ENCODE measurements at regions not wholly inside any gene's neighbourhood (a gene's known extent, or its start where the extent isn't known, plus 50 kb on each side); places are given as distances from the start of the nearest gene placed in this dataset.

DNA sequence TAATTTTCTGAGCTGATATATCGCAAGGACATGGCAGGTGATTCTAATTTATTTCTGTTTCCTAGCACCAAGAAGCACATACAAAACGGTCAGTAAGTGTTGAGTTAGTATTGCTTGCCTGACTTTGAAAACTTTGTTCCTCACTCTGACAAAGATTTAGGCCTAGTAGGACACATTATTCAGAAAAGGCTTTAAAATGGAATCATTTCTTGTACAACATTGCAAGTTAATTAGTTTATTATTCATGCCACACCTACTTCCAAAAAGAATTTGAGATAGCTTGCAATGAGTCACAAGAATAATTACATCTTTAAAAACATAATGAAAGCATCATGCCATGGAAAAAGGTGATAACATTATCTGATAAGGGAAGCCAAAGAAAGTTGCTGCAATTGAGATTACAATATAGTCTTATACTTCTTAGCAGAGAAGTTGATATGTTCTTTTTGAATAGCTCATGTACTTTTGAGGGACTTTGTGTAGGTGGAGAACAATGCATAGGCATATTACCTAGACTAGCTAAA is 474.2 kb downstream of the KLF5 start:
- Histone ChIP-seq H3K36me3 (no peaks in the 10 kb centered on the region), H3K27ac (peak overlapping the region; percentile 16 to 53), H3K27me3 (no peaks in the 10 kb centered on the region), H3K4me3 (no peak overlapping the region), H3K4me1 (peaks cover 0 to 4% of the 10 kb centered on the region in 2 donors), H3K9me3 (no peaks in the 10 kb centered on the region)
- no peak for DNase-seq (ENCODE audit: low spot score)
- TF ChIP-seq, protein P1, sequence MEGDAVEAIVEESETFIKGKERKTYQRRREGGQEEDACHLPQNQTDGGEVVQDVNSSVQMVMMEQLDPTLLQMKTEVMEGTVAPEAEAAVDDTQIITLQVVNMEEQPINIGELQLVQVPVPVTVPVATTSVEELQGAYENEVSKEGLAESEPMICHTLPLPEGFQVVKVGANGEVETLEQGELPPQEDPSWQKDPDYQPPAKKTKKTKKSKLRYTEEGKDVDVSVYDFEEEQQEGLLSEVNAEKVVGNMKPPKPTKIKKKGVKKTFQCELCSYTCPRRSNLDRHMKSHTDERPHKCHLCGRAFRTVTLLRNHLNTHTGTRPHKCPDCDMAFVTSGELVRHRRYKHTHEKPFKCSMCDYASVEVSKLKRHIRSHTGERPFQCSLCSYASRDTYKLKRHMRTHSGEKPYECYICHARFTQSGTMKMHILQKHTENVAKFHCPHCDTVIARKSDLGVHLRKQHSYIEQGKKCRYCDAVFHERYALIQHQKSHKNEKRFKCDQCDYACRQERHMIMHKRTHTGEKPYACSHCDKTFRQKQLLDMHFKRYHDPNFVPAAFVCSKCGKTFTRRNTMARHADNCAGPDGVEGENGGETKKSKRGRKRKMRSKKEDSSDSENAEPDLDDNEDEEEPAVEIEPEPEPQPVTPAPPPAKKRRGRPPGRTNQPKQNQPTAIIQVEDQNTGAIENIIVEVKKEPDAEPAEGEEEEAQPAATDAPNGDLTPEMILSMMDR (IDR thresholded peaks at IDR 0.05) = no peak

GRCh38 chr13:73532582-73532981 is 473.8 kb downstream of the KLF5 start:
- peak overlapping the region; percentile 16 to 53 for H3K27ac ChIP-seq
- TF ChIP-seq, protein P1 (IDR thresholded peaks at IDR 0.05) = no peak

DNA sequence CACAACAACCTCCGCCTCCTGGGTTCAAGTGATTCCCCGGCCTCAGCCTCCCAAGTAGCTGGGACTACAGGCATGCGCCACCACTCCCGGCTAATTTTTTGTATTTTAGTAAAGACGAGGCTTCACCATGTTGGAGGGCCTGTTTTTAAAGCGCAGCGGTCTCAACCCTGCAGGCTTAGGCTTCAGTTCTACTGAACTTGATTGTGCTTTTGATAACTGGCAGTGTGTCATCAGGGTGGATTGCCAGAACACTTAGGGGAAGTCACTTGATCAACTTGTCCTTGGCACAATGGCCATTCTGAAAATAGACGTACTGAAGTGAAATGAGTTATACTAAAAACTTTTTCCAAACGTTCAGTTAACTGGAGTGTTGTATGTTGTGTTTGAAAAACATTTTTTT is 472.2 kb downstream of the KLF5 start:
- H3K27me3 ChIP-seq = no peaks in the 10 kb centered on the region
- no peaks in the 10 kb centered on the region for H3K36me3 ChIP-seq
- TF ChIP-seq, protein P1 (IDR thresholded peaks at IDR 0.05) = no peak
- no peak for DNase-seq (ENCODE audit: low spot score)
- H3K27ac ChIP-seq = peak overlapping the region; percentile 53 to 56
- H3K4me1 ChIP-seq = peaks cover 0 to 4% of the 10 kb centered on the region in 2 donors
- H3K4me3 ChIP-seq = no peak overlapping the region
- no peaks in the 10 kb centered on the region for H3K9me3 ChIP-seq

More at GRCh38 chr13:73532582-73532981, 473.8 kb downstream of the KLF5 start:
- Histone ChIP-seq H3K36me3 (no peaks in the 10 kb centered on the region), H3K27me3 (no peaks in the 10 kb centered on the region), H3K4me3 (no peak overlapping the region), H3K4me1 (peaks cover 0 to 4% of the 10 kb centered on the region in 2 donors), H3K9me3 (no peaks in the 10 kb centered on the region)
- no peak for DNase-seq (ENCODE audit: low spot score)

- Histone ChIP-seq H3K4me3 (no peak overlapping the region), H3K27ac (no peak overlapping the region), H3K9me3 (no peaks in the 10 kb centered on the region), H3K4me1 (no peaks in the 10 kb centered on the region), H3K27me3 (no peaks in the 10 kb centered on the region), H3K36me3 (no peaks in the 10 kb centered on the region)
- TF ChIP-seq, protein P1 (IDR thresholded peaks at IDR 0.05) = no peak
- no peak for DNase-seq (ENCODE audit: low spot score)
Observed at GRCh38 chr13:73522937-73523336, 464.1 kb downstream of the KLF5 start.

DNA sequence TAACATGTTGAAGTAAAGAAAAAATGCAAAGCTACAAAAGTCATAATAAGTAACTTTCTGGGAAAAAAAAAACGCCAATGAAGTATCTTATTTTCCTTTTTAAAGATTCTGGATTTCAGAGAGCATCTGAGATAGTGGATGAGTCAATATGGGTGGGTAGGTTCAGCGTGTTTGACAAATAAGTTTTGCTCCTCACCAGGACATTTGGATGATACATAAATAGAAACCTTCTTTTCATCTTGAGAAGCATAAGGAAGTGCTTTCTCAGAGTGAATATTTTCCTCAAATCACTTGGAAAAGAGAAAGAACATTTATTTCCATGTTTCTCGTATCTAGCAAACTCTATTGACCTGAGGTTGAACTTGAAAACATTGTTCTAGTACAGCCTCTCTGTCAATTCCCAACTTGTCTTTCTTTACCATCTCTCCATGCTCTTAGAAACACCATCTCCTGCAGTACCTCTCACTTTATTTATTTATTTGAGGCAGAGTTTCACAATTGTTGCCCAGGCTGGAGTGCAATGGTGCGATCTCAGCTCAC is 463.2 kb downstream of the KLF5 start:
- no peaks in the 10 kb centered on the region for H3K27me3 ChIP-seq
- no peak overlapping the region for H3K4me3 ChIP-seq
- H3K4me1 ChIP-seq = no peaks in the 10 kb centered on the region
- H3K9me3 ChIP-seq = no peaks in the 10 kb centered on the region
- DNase-seq (ENCODE audit: low spot score) = no peak
- no peaks in the 10 kb centered on the region for H3K36me3 ChIP-seq
- H3K27ac ChIP-seq = no peak overlapping the region
- TF ChIP-seq, protein P1 (IDR thresholded peaks at IDR 0.05) = no peak

- H3K4me1 ChIP-seq = no peaks in the 10 kb centered on the region
- no peaks in the 10 kb centered on the region for H3K36me3 ChIP-seq
- H3K9me3 ChIP-seq = no peaks in the 10 kb centered on the region
- DNase-seq (ENCODE audit: low spot score) = no peak
- H3K27me3 ChIP-seq = no peaks in the 10 kb centered on the region
- no peak overlapping the region for H3K4me3 ChIP-seq
- TF ChIP-seq, protein P1 (IDR thresholded peaks at IDR 0.05) = no peak
- H3K27ac ChIP-seq = no peak overlapping the region
Observed at GRCh38 chr13:73521290-73521624, 462.5 kb downstream of the KLF5 start.

All from right atrium auricular region (tissue), 2 donors.